ENCODE measurements at regions not wholly inside any gene's neighbourhood (a gene's known extent, or its start where the extent isn't known, plus 50 kb on each side); places are given as distances from the start of the nearest gene placed in this dataset.

- Histone ChIP-seq H2AFZ (ENCODE audit: low read depth) (no peak overlapping the region), H3K9ac (no peak overlapping the region), H3K79me2 (ENCODE audit: insufficient read depth, low read depth) (no peaks in the 10 kb centered on the region), H3K27ac (no peak overlapping the region), H4K20me1 (ENCODE audit: insufficient read depth) (no peaks in the 10 kb centered on the region), H3K27me3 (ENCODE audit: insufficient read depth, low read depth) (no peaks in the 10 kb centered on the region), H3K4me1 (ENCODE audit: low read depth, poor library complexity, severe bottlenecking) (no peaks in the 10 kb centered on the region), H3K36me3 (ENCODE audit: insufficient read depth) (no peaks in the 10 kb centered on the region), H3K4me3 (IDR thresholded peaks at IDR 0.05; ENCODE audit: insufficient read depth, low read depth, low read length) (no peak overlapping the region), H3K4me2 (no peak overlapping the region)
- no peak for TF ChIP-seq CTCF (conservative IDR thresholded peaks at IDR 0.05; ENCODE audit: low read depth, low read length)
These were observed 159.8 kb upstream of the CXCL13 start for GRCh38 chr4:77445823-77446222.

GRCh38 chr4:77446601-77447000 is 159.0 kb upstream of the CXCL13 start:
- H3K4me1 ChIP-seq (ENCODE audit: low read depth, poor library complexity, severe bottlenecking) = no peaks in the 10 kb centered on the region
- no peak overlapping the region for H2AFZ ChIP-seq (ENCODE audit: low read depth)
- H3K4me3 ChIP-seq (IDR thresholded peaks at IDR 0.05; ENCODE audit: insufficient read depth, low read depth, low read length) = no peak overlapping the region
- no peak overlapping the region for H3K4me2 ChIP-seq
- H3K9ac ChIP-seq = no peak overlapping the region
- no peaks in the 10 kb centered on the region for H3K79me2 ChIP-seq (ENCODE audit: insufficient read depth, low read depth)
- no peak for TF ChIP-seq CTCF (conservative IDR thresholded peaks at IDR 0.05; ENCODE audit: low read depth, low read length)
- no peaks in the 10 kb centered on the region for H3K27me3 ChIP-seq (ENCODE audit: insufficient read depth, low read depth)
- no peak overlapping the region for H3K27ac ChIP-seq
- H3K36me3 ChIP-seq (ENCODE audit: insufficient read depth) = no peaks in the 10 kb centered on the region
- no peaks in the 10 kb centered on the region for H4K20me1 ChIP-seq (ENCODE audit: insufficient read depth)

GRCh38 chr4:77449171-77449570 is 156.4 kb upstream of the CXCL13 start:
- Histone ChIP-seq H2AFZ (ENCODE audit: low read depth) (no peak overlapping the region), H3K79me2 (ENCODE audit: insufficient read depth, low read depth) (no peaks in the 10 kb centered on the region), H3K27ac (no peak overlapping the region), H3K9ac (no peak overlapping the region), H3K4me1 (ENCODE audit: low read depth, poor library complexity, severe bottlenecking) (no peaks in the 10 kb centered on the region), H3K36me3 (ENCODE audit: insufficient read depth) (no peaks in the 10 kb centered on the region), H3K4me3 (IDR thresholded peaks at IDR 0.05; ENCODE audit: insufficient read depth, low read depth, low read length) (no peak overlapping the region), H4K20me1 (ENCODE audit: insufficient read depth) (no peaks in the 10 kb centered on the region), H3K4me2 (no peak overlapping the region), H3K27me3 (ENCODE audit: insufficient read depth, low read depth) (no peaks in the 10 kb centered on the region)
- no peak for TF ChIP-seq CTCF (conservative IDR thresholded peaks at IDR 0.05; ENCODE audit: low read depth, low read length)

GRCh38 chr4:77450006-77450405 is 155.6 kb upstream of the CXCL13 start:
- Histone ChIP-seq H3K27me3 (ENCODE audit: insufficient read depth, low read depth) (no peaks in the 10 kb centered on the region), H3K4me3 (IDR thresholded peaks at IDR 0.05; ENCODE audit: insufficient read depth, low read depth, low read length) (no peak overlapping the region)

More at GRCh38 chr4:77450006-77450405, 155.6 kb upstream of the CXCL13 start:
- Histone ChIP-seq H4K20me1 (ENCODE audit: insufficient read depth) (no peaks in the 10 kb centered on the region), H3K36me3 (ENCODE audit: insufficient read depth) (no peaks in the 10 kb centered on the region), H3K4me2 (no peak overlapping the region), H3K4me1 (ENCODE audit: low read depth, poor library complexity, severe bottlenecking) (no peaks in the 10 kb centered on the region), H3K9ac (no peak overlapping the region), H3K27ac (no peak overlapping the region), H3K79me2 (ENCODE audit: insufficient read depth, low read depth) (no peaks in the 10 kb centered on the region), H2AFZ (ENCODE audit: low read depth) (no peak overlapping the region)
- TF ChIP-seq CTCF (conservative IDR thresholded peaks at IDR 0.05; ENCODE audit: low read depth, low read length) = no peak
